NCI-H146 treated with DMSO at 0.1 percent for 48 hours (cell line): ENCODE measurements at regions not wholly inside any gene's neighbourhood (a gene's known extent, or its start where the extent isn't known, plus 50 kb on each side); places are given as distances from the start of the nearest gene placed in this dataset.

ENCODE experiments used
- DNase-seq: peaks from one replicate; lab custom pipeline; 2025; ENCODE audit not compliant: unreplicated experiment; lab: John Stamatoyannopoulos, UW

DNA sequence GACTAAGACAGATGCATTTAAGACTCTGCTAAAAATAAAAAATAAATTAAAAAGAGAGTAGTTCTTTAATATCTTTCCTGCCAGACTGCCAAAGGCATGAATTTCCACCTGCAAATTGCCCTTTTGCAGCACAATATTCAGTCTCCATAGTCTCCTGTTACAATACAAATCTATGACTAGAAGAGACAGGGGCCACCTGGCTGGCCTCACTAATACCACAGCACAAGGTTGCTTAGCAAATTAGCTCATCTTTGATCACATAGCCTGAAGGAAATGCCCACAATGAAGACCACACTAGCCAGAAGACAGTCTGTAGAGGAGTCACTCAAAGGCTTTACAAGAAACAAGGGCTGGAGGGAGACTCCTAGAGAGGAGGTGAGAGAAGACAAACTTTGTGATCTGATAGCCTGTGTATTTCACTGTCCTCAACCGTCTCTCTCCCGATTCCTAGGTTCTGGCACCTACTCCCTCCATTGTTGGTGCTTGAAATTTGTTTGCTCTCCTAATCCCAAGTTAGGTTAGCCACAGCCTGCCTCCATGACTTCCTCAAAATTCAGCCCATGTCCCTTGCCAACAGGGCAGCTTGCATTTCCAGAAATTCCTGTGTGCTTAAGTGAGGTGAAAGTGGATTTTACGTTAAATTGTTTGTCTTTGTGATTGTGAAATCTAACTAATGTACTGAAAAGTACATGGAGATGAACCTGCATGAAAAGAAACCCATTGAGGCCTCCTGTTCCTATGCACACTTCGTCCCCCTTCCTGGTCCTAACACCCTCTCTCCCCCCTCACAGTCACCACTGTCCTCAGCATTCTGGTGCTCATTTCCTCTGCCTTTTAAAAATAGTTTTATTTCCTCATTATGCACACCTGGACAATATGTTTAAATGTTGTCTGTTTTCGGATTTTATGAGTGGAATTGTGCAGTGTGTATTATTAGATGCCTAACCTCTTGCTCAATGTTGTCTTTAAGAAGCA, 88.7 kb upstream of the PLXNC1 start:
- DNase-seq = no peak

DNA sequence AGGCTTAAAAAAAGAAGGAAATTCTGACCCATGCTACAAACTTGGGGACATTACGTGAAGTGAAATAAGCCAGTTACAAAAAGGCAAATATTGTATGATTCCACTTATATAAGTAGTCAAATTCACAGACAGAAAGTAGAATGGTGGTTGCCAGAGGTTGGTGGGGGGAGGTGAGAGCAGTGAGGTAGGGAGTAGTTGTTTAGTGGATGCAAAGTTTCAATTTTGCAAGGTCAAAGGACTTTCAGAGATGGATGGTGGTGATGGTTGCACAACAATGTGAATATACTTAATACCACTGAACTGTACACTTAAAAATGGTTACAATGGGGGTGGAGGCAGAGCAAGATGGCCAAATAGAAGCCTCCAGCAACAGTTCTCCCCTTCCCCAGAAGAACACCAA, 86.2 kb upstream of the PLXNC1 start:
- DNase-seq = no peak

DNA sequence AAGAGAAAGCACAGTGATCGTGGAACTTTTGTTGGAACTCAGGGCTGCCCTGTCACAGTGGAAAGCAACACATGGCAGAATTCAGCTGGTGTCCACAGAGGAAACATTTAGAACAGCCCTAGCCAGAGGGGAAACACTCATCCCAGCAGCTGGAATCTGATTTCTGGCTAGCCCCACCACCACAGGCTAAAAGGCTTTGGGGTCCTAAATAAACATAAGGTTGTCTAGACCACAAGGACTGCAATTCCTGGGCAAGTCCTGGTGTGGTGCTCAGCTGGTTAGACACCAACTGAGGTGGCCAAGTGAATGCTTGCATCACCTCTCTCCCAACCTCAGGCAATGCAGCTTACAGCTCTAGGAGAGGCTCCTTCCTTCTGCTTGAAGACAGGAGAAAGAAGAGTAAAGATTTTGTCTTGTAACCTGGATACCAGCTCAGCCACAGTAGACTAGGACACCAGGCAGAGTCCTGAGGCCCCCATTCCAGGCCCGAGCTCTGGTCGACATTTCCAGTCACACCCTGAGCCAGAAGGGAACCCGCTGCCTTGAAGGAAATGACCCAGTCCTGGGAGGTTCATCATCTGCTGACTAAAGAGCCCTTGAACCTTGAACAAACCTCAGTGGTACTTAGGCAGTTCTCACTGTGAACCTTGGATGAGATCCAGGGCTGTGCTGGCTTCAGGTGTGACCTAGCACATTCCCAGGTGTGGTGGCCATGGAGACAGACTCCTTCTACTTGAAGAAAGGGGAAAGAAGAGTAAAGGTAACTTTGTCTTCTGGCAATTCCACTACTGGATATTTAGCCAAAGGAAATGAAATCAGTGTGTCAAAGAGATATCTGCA, 85.4 kb upstream of the PLXNC1 start:
- DNase-seq = no peak

DNA sequence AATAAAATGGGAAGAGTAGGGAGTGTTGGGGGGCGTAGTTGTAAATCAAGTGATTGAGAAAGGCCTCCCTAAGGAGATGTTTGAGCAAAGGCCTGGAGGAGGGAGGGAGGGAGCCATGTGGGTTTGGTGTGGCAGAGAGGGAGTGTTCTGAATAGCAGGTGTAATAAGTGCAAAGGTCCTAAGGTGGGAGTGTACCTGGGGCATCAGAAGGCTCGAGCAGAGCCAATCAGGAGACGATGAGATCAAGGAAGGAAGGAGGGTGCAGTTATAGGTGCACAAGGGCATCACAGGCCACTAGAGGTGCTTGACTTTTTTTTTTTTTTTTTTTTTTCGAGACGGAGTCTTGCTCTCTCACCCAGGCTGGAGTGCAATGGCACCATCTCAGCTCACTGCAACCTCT, 77.9 kb upstream of the PLXNC1 start:
- DNase-seq = no peak

DNA sequence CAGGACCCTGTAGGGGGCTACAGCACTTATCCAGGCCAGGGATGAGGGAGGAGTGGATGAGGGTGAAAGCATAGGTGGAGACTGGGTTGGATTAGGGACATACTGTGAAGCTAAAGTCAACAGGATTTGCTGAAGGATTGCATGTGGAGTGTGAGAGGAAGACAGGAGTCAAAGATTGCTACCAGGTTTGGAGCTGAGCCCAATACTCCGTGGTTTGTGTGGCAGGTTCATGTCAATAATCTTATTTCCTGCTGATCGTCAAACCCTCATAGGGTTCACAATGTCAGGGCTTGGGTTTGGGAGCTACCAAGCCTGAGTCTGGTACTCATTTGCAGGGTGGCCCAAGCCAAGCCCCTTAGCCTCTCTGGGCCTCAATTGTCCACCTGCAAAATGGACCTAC, 77.1 kb upstream of the PLXNC1 start:
- no peak for DNase-seq

DNA sequence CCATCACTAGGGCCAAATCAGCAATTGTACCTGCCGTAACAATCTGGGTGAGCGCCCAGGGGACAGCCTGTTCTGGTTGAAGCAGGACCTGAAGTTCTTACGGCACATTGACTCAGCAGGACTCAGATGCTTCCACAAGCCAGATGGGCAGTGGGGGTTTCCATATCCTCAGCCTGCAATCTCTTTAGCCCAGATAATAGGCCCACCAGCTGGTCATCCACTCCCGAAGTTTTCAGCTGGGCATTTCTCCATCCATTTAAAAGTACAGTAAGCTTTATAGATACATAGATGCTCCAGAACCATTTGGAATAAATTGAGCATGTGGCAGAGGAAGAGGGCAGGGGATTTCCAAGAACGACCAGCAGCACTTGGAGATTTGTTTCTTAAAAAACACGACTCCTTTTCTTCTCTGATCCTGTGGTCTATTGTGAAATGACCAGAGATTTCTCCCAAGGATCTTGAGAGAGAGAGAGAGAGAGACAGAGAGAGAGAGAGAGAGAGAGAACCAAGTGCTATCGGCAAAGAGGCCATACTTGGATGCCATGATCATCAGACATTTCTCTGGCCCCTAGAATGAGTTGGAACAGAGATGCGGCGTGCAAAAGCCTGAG, 74.8 kb upstream of the PLXNC1 start:
- no peak for DNase-seq

DNA sequence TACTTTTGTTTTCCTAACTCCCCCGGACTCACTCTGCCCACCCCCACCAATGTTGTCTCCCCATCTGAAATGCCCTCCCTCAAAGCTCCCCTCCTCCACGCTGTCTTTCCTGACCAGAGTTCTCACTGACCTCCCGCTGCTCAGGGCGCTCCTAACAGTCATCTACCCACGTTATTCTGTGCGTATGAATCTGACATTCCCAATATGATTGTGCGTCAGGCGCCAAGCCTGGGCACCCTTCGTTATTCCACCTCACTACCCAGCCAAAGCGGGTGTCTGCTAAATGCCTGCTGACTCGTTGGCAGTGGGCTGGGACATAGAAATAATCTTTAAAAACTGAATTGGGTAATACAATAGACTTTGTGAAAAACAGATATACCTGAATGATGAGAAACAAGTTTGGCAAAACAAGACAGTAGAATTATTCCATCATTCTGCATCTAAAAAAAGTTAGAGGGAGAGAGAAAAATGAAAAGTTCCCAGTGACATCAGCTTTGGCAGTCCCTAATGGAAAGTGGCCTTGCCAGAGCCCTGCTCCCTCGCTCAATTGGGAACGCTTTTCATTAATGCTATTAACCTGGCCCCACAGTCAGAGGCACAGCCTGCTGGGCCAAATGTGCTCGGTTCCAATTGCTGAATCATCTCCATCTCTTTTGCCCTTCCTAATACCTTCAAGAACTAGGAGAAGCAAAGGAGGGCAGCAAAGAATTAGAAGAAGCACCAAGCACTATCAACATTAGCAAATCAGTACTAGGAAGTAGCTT, 74.0 kb upstream of the PLXNC1 start:
- DNase-seq = no peak

DNA sequence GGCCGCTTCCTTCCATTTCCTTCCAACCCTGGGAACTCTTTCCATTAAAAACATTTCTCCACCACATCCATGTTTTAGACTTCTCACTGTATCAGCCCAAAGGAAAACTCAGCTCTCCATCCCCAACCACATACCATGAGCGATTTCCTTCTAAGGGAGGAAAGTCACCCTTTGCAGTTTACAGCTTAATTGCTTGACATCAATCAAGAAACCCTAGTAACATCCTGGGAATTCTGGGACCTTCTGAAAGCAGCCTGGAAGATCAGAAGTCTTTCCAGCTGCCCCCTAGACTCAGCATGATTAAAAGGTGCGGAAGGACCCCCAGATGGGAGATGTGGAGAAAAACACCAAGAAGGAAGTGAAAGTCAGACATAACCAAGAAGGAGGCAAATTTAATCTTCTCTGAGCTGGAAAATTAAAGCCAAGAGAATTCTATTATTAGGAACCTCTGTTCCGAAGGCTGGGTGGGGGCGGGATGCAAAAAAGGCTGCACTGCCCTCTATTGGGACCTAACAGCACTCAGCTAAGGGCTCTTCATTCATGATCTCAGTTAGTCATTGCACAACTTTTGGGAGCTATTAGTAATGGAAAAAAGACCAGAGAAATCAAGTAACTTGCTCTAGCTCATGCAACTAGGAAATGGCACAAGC, 73.3 kb upstream of the PLXNC1 start:
- DNase-seq = peak; percentile 59

DNA sequence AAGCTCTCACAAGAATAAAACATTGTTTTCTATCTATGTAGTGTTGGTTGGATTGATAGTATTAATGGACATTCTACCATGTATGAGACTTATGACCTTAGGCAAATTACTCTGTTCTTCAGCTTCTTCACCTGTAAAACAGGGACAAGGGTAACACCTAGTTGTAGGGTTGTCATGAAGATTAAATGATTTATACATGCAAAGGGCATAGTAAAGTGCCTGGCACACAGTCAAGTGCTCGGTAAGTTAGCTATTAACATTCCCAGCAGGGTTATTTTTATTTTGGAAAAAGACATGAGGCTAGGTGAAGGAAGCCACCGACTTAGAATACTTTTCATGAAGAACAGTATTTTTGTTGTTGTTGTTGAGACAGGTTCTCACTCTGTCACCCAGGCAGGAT, 71.2 kb upstream of the PLXNC1 start:
- DNase-seq = no peak

DNA sequence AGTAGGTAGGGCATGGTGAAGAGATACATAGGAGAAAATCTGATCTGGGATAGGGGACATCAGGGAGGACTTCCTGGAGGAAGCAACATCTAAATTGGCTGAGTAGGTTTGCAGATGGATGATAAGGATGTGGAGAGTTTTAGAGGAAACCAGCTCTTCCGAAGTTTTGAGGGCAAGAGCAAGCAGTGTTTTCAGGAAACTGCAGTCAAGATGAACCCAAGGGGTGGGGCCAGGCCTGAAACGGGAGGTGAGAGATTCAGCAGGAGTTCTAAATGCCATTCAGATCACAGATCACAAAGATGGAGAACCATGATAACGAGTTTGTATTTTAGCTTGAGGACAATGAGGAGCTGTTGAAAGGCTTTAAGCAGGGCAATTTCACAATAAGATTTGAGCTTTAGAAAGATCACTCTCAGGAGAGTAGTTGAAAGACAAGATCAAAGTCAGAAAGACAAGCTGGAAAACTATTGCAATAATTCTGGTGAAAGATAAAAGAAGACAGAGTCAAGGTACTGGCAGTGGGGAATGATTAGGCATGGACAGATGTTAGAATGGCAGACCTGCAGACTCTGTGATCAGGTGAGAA, 70.1 kb upstream of the PLXNC1 start:
- DNase-seq = no peak

DNA sequence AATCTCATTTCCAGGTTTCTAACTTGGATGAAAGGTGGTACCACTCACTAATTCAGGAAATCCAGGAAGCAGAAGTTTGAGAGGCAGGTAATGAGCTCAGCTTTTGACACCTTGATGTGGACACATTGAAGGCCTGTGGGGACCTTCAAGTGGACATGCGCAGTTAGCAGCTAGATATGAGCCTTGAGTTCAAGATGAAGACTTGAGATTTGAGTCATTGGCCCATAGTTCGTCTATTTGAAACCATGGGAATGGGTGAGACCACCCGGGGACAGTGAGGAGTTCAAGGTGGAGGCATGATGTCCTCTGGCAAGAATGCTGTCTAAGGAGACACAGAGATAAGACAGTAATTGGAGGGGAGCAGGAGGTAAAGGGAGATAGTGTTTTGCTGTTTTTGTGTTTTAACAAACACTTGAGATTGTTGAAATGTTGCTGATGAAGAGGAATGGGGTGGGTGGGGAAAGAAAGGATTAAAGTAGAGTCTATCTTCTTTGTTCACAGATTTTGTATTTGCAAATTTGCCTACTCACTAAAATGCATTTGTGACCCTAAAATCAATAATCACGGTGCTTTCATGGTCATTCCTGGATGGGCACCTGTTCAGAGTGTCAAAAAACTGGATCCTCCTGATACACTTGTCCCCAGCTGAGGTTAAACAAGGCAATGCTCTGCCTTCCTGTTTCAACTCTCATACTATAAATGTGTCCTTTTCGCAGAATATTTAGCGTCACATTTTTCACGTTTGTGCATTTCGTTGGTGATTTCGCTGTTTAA, 69.5 kb upstream of the PLXNC1 start:
- no peak for DNase-seq

DNA sequence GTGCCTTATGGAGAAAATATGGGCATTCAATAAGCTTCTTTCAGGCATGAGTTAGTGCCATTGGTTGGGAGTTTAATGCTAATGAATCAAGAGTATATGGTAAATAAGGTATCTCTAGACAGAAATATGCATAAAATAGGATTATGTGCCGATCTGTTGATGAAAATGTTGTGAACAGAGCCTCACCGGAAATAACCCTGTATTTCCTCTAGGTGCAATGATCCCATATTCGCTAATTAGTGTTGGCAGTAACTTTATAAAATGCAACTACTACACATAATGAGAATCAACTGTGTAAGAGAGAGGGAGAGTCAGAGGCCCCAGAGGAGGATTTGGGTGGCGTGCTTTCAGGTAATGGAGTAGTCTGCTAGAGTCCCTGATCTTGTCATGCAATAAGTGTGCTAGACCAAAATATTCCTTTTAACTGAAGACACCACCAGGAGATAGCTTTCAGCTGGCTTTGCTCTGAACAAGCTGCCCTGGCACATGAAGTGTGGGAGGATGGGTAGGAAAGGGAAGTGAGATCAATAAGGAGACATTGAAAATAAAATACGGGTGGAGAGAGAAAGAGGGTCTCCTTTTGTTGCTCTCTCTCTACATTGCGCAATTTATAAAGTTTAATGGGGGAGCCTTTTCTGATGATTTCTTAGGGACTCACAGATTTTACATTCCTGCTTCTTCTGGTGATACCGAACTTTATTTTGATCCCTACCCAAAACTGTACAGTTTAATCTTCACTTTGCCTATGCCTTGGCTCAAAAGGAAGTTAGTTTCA, 68.6 kb upstream of the PLXNC1 start:
- no peak for DNase-seq

DNA sequence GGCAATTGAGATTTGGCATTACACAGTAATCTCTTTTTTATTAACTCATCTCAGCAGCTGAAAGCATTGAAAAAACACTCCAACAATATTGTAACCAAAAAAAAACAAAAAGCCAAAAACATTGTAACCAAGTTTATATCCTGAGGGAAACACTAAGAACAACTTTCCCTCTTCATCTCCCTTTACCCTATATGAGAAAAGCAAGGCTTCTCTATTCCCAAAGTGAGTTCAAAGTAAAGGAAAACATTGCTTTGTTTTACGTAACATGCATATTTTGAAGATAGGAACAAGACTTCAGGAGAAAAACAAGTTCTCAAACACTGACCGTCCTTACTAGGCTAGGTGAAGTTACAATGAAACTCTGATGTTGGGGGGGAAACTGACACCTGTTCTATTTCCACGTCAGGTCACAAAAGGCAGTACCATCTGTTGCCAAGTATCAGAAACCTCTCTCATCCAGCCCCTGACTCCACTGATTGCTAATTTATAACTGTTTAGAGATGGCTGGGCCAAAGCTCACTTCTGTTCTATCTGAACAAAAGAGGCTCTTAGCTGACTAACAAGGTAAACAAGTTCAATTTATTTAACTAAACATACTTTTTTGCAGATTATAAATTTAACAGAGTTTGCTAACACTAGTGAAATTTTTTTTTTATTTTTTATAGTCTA, 67.9 kb upstream of the PLXNC1 start:
- no peak for DNase-seq

DNA sequence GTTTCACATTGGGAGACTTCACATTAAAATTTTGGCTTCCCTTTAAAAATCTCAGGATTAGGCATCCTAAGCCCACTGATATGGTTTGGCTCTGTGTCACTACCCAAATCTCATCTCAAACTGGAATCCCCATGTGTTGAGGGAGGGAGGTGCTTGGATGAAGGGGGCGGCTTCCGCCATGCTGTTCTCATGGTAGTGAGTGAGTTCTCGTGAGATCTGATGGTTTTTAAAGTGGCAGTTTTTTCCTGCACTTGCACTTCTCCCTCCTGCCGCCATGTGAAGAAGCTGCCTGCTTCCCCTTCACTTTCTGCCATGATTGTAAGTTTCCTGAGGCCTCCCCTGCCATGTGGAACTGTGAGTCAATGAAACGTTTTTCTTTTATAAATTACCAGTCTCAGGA, 65.7 kb upstream of the PLXNC1 start:
- no peak for DNase-seq

DNA sequence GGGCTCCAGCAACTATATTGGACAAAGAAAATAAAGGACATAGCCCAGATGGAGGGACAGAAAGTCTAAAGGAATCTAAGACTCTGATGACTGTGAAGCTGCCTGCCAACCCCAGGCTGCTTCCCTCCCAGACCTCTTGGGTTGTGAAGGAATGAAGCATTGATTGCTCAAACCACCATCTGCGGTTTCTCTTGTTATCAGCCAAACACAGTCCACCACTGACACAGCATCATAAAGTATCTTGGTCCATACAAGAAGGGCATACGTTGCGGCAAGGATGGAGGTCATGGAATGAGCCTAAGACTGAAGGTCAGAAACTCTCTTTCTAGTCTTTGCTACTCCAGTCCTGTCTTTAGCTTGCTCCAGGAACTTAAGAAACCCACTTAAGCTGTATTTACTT, 58.5 kb upstream of the PLXNC1 start:
- DNase-seq = no peak

DNA sequence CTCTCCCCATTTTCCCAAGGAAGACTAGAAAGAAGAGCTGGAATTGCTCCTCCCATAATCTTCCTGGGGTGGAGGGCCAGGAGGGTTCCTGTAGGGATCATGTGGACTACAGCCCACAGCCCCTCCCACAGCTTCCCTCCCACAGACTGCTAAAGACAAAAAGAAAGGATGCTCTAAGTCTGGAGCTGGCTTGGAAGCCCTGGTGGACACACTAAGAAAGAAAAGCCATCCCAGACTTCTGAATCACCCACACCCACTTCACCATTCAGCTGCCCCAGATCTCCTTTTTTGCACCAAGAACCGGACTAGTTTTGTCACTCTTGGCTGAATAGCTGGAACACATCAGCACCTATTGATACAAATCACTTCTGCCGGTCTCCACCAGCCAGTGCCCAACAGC, 56.8 kb upstream of the PLXNC1 start:
- DNase-seq = no peak

DNA sequence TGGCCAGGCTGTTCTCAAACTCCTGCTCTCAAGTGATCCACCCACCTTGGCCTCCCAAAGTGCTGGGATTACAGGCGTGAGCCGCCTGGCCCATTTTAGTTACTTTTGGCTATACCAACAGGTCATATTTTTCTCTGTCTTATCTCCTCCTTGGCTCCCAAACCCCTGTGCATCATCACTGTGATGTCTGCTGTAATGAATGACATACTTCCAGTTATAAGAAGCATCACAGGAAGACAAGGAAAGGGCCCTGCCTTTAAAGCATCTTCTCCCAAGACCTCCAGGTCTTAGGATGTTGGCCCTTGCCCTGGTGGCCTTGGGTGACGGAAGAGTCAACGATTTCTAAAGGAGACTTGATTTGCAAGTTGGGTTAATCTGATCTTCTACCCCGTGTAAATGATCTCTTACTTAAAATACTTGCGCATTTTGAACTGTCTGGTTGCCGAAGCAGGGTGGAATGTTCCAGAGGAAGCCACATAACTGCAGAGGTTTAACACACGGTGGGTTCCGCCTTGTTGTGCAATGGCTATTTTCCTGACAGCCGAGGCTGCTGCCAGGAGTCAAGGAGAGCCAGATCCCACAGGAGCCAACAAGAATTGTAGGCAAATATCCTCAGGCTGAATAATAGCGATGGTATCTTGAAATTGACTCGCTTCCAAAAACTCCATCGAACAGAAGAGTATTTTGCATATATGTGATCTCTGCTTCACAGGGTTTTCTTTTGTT, 55.7 kb upstream of the PLXNC1 start:
- no peak for DNase-seq
